Osteoblast (primary cell): ENCODE measurements at regions not wholly inside any gene's neighbourhood (a gene's known extent, or its start where the extent isn't known, plus 50 kb on each side); places are given as distances from the start of the nearest gene placed in this dataset.
"Not testable (repeated sequence)": the region's sequence is repeated elsewhere in the genome, so short reads cannot be mapped to it uniquely, and the experiment has no call there.

Experiments
- DNase-seq: peaks from one replicate; pipeline ENCODE4 v3.0.0; 2011; ENCODE audit warnings: low spot score, mixed read lengths; ENCODE audit not compliant: insufficient read length; ENCODE audit errors: missing footprints
- H2AFZ ChIP-seq: 2 replicates; pipeline ENCODE4 v1.6.0; 2011; ENCODE audit warnings: mild to moderate bottlenecking, low read length
- H3K27ac ChIP-seq: 2 replicates; pipeline ENCODE4 v1.5.1; 2011; ENCODE audit warnings: mild to moderate bottlenecking, low read depth, low read length, moderate library complexity
- H3K27me3 ChIP-seq: 2 replicates; pipeline ENCODE4 v1.6.0; 2012; ENCODE audit warnings: mild to moderate bottlenecking, control low read depth, inconsistent platforms, low read length, moderate library complexity; ENCODE audit not compliant: insufficient read depth
- H3K36me3 ChIP-seq: 2 replicates; pipeline ENCODE4 v1.5.1; 2011; ENCODE audit warnings: mild to moderate bottlenecking, low read length, control low read depth, moderate library complexity; ENCODE audit not compliant: insufficient read depth
- H3K4me1 ChIP-seq: 2 replicates; pipeline ENCODE4 v1.5.1; 2011; ENCODE audit warnings: mild to moderate bottlenecking, low read length, control low read depth, moderate library complexity; ENCODE audit not compliant: insufficient read depth
- H3K4me2 ChIP-seq: 2 replicates; pipeline ENCODE4 v1.6.0; 2011; ENCODE audit warnings: mild to moderate bottlenecking, low read length; ENCODE audit not compliant: insufficient read depth
- H3K4me3 ChIP-seq: fragments of 200-600 bp; sonication (generic); 3 replicates; pipeline ENCODE4 v1.5.1; 2012; ENCODE audit warnings: mild to moderate bottlenecking, low read length, inconsistent platforms; ENCODE audit not compliant: insufficient read depth
- H3K79me2 ChIP-seq: 2 replicates; pipeline ENCODE4 v1.6.0; 2012; ENCODE audit warnings: mild to moderate bottlenecking, low read length, control low read depth, inconsistent platforms; ENCODE audit not compliant: insufficient read depth
- H3K9me3 ChIP-seq: 2 replicates; pipeline ENCODE4 v1.5.1; 2011; ENCODE audit warnings: low read depth, low read length, control low read depth
- H4K20me1 ChIP-seq: 2 replicates; pipeline ENCODE4 v1.6.0; 2012; ENCODE audit warnings: mild to moderate bottlenecking, low read length, control low read depth; ENCODE audit not compliant: insufficient read depth
- CTCF ChIP-seq: IDR thresholded peaks from 2 replicates; pipeline ENCODE4 v1.5.1; 2011; ENCODE audit warnings: mild to moderate bottlenecking, low read depth, low read length, moderate library complexity; ENCODE audit errors: extremely low read depth

- no peaks in the 10 kb centered on the region for H3K36me3 ChIP-seq
- no peak overlapping the region for H3K27ac ChIP-seq
- H3K4me3 ChIP-seq: no peak overlapping the region
- no peaks in the 10 kb centered on the region for H3K9me3 ChIP-seq
- no peak for DNase-seq
- H3K79me2 ChIP-seq: no peaks in the 10 kb centered on the region
- no peak overlapping the region for H2AFZ ChIP-seq
- H3K4me2 ChIP-seq: no peak overlapping the region
- TF ChIP-seq CTCF: no peak
- H3K4me1 ChIP-seq: no peaks in the 10 kb centered on the region
- H4K20me1 ChIP-seq: no peaks in the 10 kb centered on the region
- no peaks in the 10 kb centered on the region for H3K27me3 ChIP-seq
Measured at GRCh38 chr4:87920478-87920877, 55.0 kb upstream of the SPP1 start.

GRCh38 chr4:87921626-87922479, 53.7 kb upstream of the SPP1 start:
- H3K4me3 ChIP-seq, H3K9me3 ChIP-seq, H2AFZ ChIP-seq, H3K27me3 ChIP-seq, H3K4me2 ChIP-seq, H3K36me3 ChIP-seq, H3K27ac ChIP-seq, H3K79me2 ChIP-seq, H4K20me1 ChIP-seq, DNase-seq, H3K4me1 ChIP-seq: not testable (repeated sequence)

GRCh38 chr4:87924146-87924545, 51.4 kb upstream of the SPP1 start:
- H3K4me1 ChIP-seq, H3K36me3 ChIP-seq, H3K9me3 ChIP-seq, H3K79me2 ChIP-seq, H2AFZ ChIP-seq, H4K20me1 ChIP-seq, DNase-seq, H3K4me2 ChIP-seq, H3K27ac ChIP-seq, H3K4me3 ChIP-seq, H3K27me3 ChIP-seq: not testable (repeated sequence)
